Testis (tissue), 2 donors: ENCODE measurements at regions not wholly inside any gene's neighbourhood (a gene's known extent, or its start where the extent isn't known, plus 50 kb on each side); places are given as distances from the start of the nearest gene placed in this dataset.

Experiments used
- DNase-seq: peaks from one replicate; pipeline ENCODE4 v3.0.0-alpha.2; 2019
- H3K27ac ChIP-seq, 2 donors: fragments of 200-600 bp; sonication (generic); one replicate each; pipeline ENCODE4 v1.5.1; 2019
- H3K27me3 ChIP-seq: fragments of 200-600 bp; sonication (generic); one replicate; pipeline ENCODE4 v1.5.1; 2019
- H3K36me3 ChIP-seq: fragments of 200-600 bp; sonication (generic); one replicate; pipeline ENCODE4 v1.5.1; 2017; ENCODE audit warnings: low read depth; ENCODE audit errors: missing control alignments
- H3K4me1 ChIP-seq: fragments of 200-600 bp; sonication (generic); one replicate; pipeline ENCODE4 v1.5.1; 2019
- H3K4me3 ChIP-seq, 2 donors: fragments of 200-600 bp; sonication (generic); one replicate each; pipeline ENCODE4 v1.5.1; 2017 to 2019
- H3K9me3 ChIP-seq: fragments of 200-600 bp; sonication (generic); one replicate; pipeline ENCODE4 v1.5.1; 2017
- CTCF ChIP-seq, 3 experiments: fragments of 450-650 bp in 2 of 3; fragments of 200-600 bp in 1 of 3; sonication (generic) in 1 of 3; IDR thresholded peaks; one replicate each; pipeline ENCODE4 v1.5.1; 2016 to 2019; ENCODE audit warnings: antibody characterized with exemption in 3 of 3, mild to moderate bottlenecking in 2 of 3, moderate library complexity in 1 of 3
- POLR2A ChIP-seq: fragments of 450-650 bp; IDR thresholded peaks from one replicate; pipeline ENCODE4 v1.6.1; 2017; ENCODE audit warnings: antibody characterized with exemption, mild to moderate bottlenecking, moderate library complexity
- WGBS, 2 donors: methylation state at CpG; one replicate each; pipeline ENCODE4 v1.1.5; 2018; 5-methylcytosine and 5-hydroxymethylcytosine counted together
- intact Hi-C: fragments of 100-400 bp; cut with DNase I; formaldehyde crosslinking; loops from one replicate; pipeline ENCODE4 v1.15.1; 2023; ENCODE audit warnings: low total_unique reads

- Histone ChIP-seq H3K27ac (no peak overlapping the region), H3K36me3 (no peaks in the 10 kb centered on the region), H3K9me3 (no peaks in the 10 kb centered on the region), H3K4me1 (no peaks in the 10 kb centered on the region), H3K4me3 (no peak overlapping the region), H3K27me3 (no peaks in the 10 kb centered on the region)
- TF ChIP-seq POLR2A = no peak
- no peak for TF ChIP-seq CTCF (IDR thresholded peaks at IDR 0.05)
- peak; percentile 15 for DNase-seq
- WGBS, 2 donors = 82 to 96% methylated on average over 3 of the region's 3 CpGs
- intact Hi-C loops = no loop called here
Observed at GRCh38 chr13:81714513-81714912, 1373.6 kb upstream of the SPRY2 start.

GRCh38 chr13:81713201-81713600, 1372.3 kb upstream of the SPRY2 start:
- no peaks in the 10 kb centered on the region for H3K9me3 ChIP-seq
- intact Hi-C loops = no loop called here
- DNase-seq = no peak

DNA sequence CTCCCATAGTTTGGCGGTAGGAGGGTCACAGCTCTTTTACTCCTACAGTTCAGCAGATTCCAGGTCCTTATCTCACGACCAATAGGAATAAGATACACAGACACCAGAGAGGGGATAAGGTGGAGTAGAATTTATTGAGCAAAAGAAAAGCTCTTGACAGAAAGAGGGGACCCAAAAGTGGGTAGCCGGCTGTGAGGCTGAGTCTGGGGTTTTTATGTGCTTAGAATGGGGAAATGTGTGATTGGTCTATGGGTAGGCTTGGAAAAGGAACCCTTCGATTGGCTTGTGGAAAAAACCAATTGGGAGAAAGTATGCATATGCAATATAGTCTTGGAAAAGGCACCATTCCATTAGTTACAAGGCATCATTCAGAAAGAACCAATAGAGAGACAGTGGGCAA, 1356.9 kb upstream of the SPRY2 start:
- no peak for TF ChIP-seq POLR2A
- TF ChIP-seq CTCF (IDR thresholded peaks at IDR 0.05) = no peak
- Histone ChIP-seq H3K4me1 (no peaks in the 10 kb centered on the region), H3K36me3 (no peaks in the 10 kb centered on the region), H3K9me3 (no peaks in the 10 kb centered on the region), H3K27me3 (no peaks in the 10 kb centered on the region), H3K4me3 (no peak overlapping the region), H3K27ac (no peak overlapping the region)
- WGBS, 2 donors = 83 to 84% methylated on average over 4 of the region's 4 CpGs
- DNase-seq = no peak
- intact Hi-C loops = no loop called here

More at GRCh38 chr13:81713201-81713600, 1372.3 kb upstream of the SPRY2 start:
- H3K4me1 ChIP-seq = no peaks in the 10 kb centered on the region
- no peak overlapping the region for H3K4me3 ChIP-seq
- 96 to 100% methylated on average over 1 to 2 of the region's 2 CpGs for WGBS, 2 donors
- TF ChIP-seq POLR2A (no peak), CTCF (IDR thresholded peaks at IDR 0.05) (no peak)
- H3K27me3 ChIP-seq = no peaks in the 10 kb centered on the region
- no peaks in the 10 kb centered on the region for H3K36me3 ChIP-seq
- no peak overlapping the region for H3K27ac ChIP-seq

DNA sequence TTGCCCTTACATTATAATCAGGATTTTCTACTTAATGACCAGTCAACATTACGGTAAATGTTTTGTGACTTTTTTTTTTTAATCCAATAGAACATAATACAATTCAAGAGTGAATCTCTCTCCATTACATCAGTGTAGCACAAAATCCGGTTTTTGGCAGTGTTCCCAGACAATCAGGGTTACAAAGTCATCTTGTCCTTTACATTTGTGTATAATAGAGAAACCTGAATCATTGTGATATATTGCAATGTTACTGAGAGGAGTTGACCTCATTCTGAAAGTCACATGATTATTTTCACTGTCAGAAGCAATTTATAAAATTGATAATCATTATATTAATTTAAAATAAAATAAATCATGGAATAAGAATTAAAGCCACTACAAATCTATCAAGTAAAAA, 1346.0 kb upstream of the SPRY2 start:
- intact Hi-C loops = no loop called here
- no peak overlapping the region for H3K27ac ChIP-seq
- peak; percentile 70 for DNase-seq
- H3K9me3 ChIP-seq = no peaks in the 10 kb centered on the region
- H3K4me1 ChIP-seq = no peaks in the 10 kb centered on the region
- H3K27me3 ChIP-seq = no peaks in the 10 kb centered on the region
- no peak for TF ChIP-seq POLR2A
- TF ChIP-seq CTCF (IDR thresholded peaks at IDR 0.05) = no peak
- no peak overlapping the region for H3K4me3 ChIP-seq
- 37 to 39% methylated on average over 2 of the region's 2 CpGs for WGBS, 2 donors
- no peaks in the 10 kb centered on the region for H3K36me3 ChIP-seq

GRCh38 chr13:81683521-81683920, 1342.6 kb upstream of the SPRY2 start:
- Histone ChIP-seq H3K9me3 (no peaks in the 10 kb centered on the region), H3K27ac (no peak overlapping the region), H3K4me3 (no peak overlapping the region), H3K4me1 (no peaks in the 10 kb centered on the region), H3K27me3 (no peaks in the 10 kb centered on the region), H3K36me3 (no peaks in the 10 kb centered on the region)
- intact Hi-C loops = no loop called here
- no peak for DNase-seq
- 82 to 85% methylated on average over 4 of the region's 4 CpGs for WGBS, 2 donors
- TF ChIP-seq POLR2A (no peak), CTCF (IDR thresholded peaks at IDR 0.05) (no peak)
